Lower lobe of right lung (tissue), 2 donors: ENCODE measurements at regions not wholly inside any gene's neighbourhood (a gene's known extent, or its start where the extent isn't known, plus 50 kb on each side); places are given as distances from the start of the nearest gene placed in this dataset.

ENCODE experiments used
- ATAC-seq, 2 donors: fragments of 200-7000 bp; cut with Tn5 transposase; one replicate each; pipeline ENCODE4 v1.9.1; 2020 to 2022; ENCODE audit warnings: mild to moderate bottlenecking in 2 of 2, moderate library complexity in 2 of 2
- DNase-seq: peaks from one replicate; pipeline ENCODE4 v3.0.0-alpha.2; 2020
- H3K27ac ChIP-seq: fragments of 200-600 bp; one replicate; pipeline ENCODE4 v1.8.0; 2022
- H3K27me3 ChIP-seq: fragments of 200-600 bp; one replicate; pipeline ENCODE4 v1.8.0; 2022; ENCODE audit warnings: low read depth
- H3K36me3 ChIP-seq: fragments of 200-600 bp; one replicate; pipeline ENCODE4 v1.8.0; 2022; ENCODE audit warnings: mild to moderate bottlenecking
- H3K4me1 ChIP-seq: fragments of 200-600 bp; one replicate; pipeline ENCODE4 v1.8.0; 2022
- H3K4me3 ChIP-seq: fragments of 200-600 bp; one replicate; pipeline ENCODE4 v1.8.0; 2022; ENCODE audit warnings: mild to moderate bottlenecking
- H3K9me3 ChIP-seq: fragments of 200-600 bp; one replicate; pipeline ENCODE4 v1.8.0; 2022
- intact Hi-C: fragments of 100-400 bp; cut with DNase I; formaldehyde crosslinking; loops from one replicate; pipeline ENCODE4 v1.11.0; 2022
- TF ChIP-seq, protein P1 (sequence below): fragments of 200-600 bp; IDR thresholded peaks from one replicate; pipeline ENCODE4 v1.8.0; 2022; ENCODE audit warnings: antibody characterized with exemption, mild to moderate bottlenecking
- donor health status: DM: no; HTN: yes; CAD: no; lungs with severe emphysema.

DNA sequence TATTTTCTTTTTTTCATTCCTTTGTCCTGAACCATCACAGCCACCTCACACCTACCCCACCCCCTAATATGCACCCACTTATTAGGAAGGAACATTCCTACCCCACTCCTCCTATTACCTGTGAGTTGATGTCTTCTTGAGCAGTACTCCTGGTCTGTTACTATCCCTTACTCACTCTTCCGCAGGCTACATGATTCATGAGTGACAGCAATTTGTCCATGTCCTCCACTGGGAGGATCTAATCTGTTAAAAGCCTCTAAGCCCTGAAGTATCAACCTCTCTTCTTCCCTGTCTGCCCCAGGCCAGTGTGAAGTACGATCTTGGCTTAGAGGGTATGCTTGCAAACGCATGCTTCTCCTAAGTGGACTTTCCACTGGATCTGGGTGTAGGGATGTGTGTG lies 75.6 kb upstream of the RFX8 start:
- Histone ChIP-seq H3K9me3 (no peaks in the 10 kb centered on the region), H3K27ac (no peak overlapping the region), H3K4me1 (no peaks in the 10 kb centered on the region), H3K27me3 (no peaks in the 10 kb centered on the region), H3K36me3 (no peaks in the 10 kb centered on the region), H3K4me3 (no peak overlapping the region)
- no peak for ATAC-seq
- TF ChIP-seq, protein P1, sequence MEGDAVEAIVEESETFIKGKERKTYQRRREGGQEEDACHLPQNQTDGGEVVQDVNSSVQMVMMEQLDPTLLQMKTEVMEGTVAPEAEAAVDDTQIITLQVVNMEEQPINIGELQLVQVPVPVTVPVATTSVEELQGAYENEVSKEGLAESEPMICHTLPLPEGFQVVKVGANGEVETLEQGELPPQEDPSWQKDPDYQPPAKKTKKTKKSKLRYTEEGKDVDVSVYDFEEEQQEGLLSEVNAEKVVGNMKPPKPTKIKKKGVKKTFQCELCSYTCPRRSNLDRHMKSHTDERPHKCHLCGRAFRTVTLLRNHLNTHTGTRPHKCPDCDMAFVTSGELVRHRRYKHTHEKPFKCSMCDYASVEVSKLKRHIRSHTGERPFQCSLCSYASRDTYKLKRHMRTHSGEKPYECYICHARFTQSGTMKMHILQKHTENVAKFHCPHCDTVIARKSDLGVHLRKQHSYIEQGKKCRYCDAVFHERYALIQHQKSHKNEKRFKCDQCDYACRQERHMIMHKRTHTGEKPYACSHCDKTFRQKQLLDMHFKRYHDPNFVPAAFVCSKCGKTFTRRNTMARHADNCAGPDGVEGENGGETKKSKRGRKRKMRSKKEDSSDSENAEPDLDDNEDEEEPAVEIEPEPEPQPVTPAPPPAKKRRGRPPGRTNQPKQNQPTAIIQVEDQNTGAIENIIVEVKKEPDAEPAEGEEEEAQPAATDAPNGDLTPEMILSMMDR, result no peak
- intact Hi-C loops, result no loop called here
- DNase-seq, result no peak

DNA sequence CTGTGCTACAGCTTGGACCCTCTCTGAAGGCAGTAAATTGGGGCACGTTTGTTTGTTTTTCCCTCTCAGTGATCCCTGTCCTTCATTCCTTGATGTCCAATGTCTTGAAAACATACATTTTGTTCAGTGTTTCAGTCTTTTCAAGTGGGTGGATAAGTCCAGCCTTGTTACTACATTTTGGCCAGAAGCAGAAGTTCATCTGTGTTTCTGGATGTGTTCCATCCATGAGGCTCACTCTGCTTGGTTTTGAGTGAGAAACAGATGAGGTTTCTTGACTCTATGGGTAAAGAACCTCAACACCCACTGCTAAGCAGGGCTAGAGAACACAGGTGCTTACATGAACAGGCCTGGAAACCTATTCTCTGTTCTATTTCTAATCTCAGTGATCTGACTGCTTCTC lies 74.5 kb upstream of the RFX8 start:
- Histone ChIP-seq H3K36me3 (no peaks in the 10 kb centered on the region), H3K27me3 (no peaks in the 10 kb centered on the region), H3K9me3 (no peaks in the 10 kb centered on the region), H3K27ac (no peak overlapping the region), H3K4me3 (no peak overlapping the region), H3K4me1 (no peaks in the 10 kb centered on the region)
- ATAC-seq (no peak), DNase-seq (no peak)
- TF ChIP-seq, protein P1, result no peak
- intact Hi-C loops, result no loop called here

- no peaks in the 10 kb centered on the region for H3K27me3 ChIP-seq
- no peak for DNase-seq
- H3K4me1 ChIP-seq, result no peaks in the 10 kb centered on the region
- ATAC-seq, result peak; percentile 40 to 50
- H3K36me3 ChIP-seq, result no peaks in the 10 kb centered on the region
- intact Hi-C loops, result no loop called here
- H3K27ac ChIP-seq, result no peak overlapping the region
- TF ChIP-seq, protein P1, result no peak
- no peaks in the 10 kb centered on the region for H3K9me3 ChIP-seq
- H3K4me3 ChIP-seq, result no peak overlapping the region
Measured at GRCh38 chr2:101546376-101547058, 71.6 kb upstream of the RFX8 start.

- Histone ChIP-seq H3K27me3 (no peaks in the 10 kb centered on the region), H3K36me3 (no peaks in the 10 kb centered on the region), H3K27ac (no peak overlapping the region), H3K4me3 (no peak overlapping the region), H3K9me3 (no peaks in the 10 kb centered on the region), H3K4me1 (no peaks in the 10 kb centered on the region)
- TF ChIP-seq, protein P1, result no peak
- no peak for DNase-seq
- intact Hi-C loops, result no loop called here
- ATAC-seq, result no peak
Measured at GRCh38 chr2:101545950-101546349, 71.0 kb upstream of the RFX8 start.

- intact Hi-C loops, result no loop called here
- Histone ChIP-seq H3K36me3 (no peaks in the 10 kb centered on the region), H3K27me3 (no peaks in the 10 kb centered on the region), H3K4me1 (no peaks in the 10 kb centered on the region), H3K4me3 (no peak overlapping the region), H3K27ac (no peak overlapping the region), H3K9me3 (no peaks in the 10 kb centered on the region)
- DNase-seq (no peak), ATAC-seq (peak; percentile 56 to 66)
- TF ChIP-seq, protein P1, result no peak
Measured at GRCh38 chr2:101540518-101540917, 65.6 kb upstream of the RFX8 start.
